B cell (primary cell): ENCODE measurements at regions not wholly inside any gene's neighbourhood (a gene's known extent, or its start where the extent isn't known, plus 50 kb on each side); places are given as distances from the start of the nearest gene placed in this dataset.

ENCODE experiments used
- EZH2 ChIP-seq: IDR thresholded peaks from 2 replicates; pipeline ENCODE4 v1.6.1; 2012; ENCODE audit warnings: borderline replicate concordance, low read depth, mild to moderate bottlenecking, moderate library complexity, low read length; ENCODE audit not compliant: insufficient read depth, poor library complexity, severe bottlenecking
- TF ChIP-seq, protein P1 (sequence below): fragments of 200-600 bp; IDR thresholded peaks from one replicate; pipeline ENCODE4 v1.8.0; 2022; ENCODE audit warnings: antibody characterized with exemption, mild to moderate bottlenecking

DNA sequence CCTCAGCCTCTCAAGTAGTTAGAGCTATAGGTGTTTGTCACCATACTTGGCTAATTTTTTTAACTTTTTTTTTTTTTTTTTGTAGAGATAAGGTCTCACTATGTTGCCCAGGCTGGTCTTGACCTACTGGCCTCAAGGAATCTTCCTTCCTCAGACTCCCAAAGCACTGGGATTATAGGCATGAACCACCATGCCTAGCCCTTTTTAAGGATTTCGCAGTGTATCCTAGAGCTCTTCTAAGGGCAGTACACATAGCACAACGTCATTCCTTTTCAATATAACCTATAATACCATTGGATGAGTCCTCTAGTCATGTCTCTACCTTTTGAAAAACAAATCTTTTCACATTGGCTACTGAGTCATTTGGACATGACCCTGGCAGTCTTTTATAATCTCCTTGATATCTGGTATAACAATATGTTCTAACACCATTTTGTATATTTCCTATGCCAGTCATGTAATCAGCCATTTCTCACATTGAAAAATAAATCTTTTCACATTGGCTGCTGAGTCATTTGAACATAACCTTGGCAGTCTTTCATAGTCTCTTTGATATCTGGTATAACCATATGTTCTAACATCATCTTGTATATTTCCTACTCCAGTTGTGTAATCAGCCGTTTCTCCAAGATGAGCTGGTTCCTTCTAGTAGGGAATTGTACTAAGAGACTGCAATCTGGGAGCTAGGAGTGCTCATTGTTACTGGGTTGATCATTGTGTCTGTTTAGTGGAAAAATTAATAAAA, 944.7 kb downstream of the MCTP2 start:
- TF ChIP-seq, protein P1, sequence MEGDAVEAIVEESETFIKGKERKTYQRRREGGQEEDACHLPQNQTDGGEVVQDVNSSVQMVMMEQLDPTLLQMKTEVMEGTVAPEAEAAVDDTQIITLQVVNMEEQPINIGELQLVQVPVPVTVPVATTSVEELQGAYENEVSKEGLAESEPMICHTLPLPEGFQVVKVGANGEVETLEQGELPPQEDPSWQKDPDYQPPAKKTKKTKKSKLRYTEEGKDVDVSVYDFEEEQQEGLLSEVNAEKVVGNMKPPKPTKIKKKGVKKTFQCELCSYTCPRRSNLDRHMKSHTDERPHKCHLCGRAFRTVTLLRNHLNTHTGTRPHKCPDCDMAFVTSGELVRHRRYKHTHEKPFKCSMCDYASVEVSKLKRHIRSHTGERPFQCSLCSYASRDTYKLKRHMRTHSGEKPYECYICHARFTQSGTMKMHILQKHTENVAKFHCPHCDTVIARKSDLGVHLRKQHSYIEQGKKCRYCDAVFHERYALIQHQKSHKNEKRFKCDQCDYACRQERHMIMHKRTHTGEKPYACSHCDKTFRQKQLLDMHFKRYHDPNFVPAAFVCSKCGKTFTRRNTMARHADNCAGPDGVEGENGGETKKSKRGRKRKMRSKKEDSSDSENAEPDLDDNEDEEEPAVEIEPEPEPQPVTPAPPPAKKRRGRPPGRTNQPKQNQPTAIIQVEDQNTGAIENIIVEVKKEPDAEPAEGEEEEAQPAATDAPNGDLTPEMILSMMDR: no peak
- no peak for TF ChIP-seq EZH2
